Esophagus squamous epithelium (tissue), 5 donors: ENCODE measurements at regions not wholly inside any gene's neighbourhood (a gene's known extent, or its start where the extent isn't known, plus 50 kb on each side); places are given as distances from the start of the nearest gene placed in this dataset.

Source experiments
- DNase-seq: peaks from one replicate; lab custom pipeline; 2025; lab: John Stamatoyannopoulos, UW
- H3K27ac ChIP-seq, 4 donors: fragments of 200-600 bp; sonication (generic); one replicate each; pipeline ENCODE4 v1.5.1; 2016 to 2019; ENCODE audit warnings: mild to moderate bottlenecking in 1 of 4
- H3K27me3 ChIP-seq, 4 donors: fragments of 200-600 bp; sonication (generic); 1 replicate in 3 of 4; 2 replicates in 1 of 4; pipeline versions ENCODE4 v1.5.1 to v1.6.0; 2017 to 2021; ENCODE audit warnings: antibody characterized with exemption in 1 of 4
- H3K36me3 ChIP-seq, 3 donors: fragments of 200-600 bp; sonication (generic); one replicate each; pipeline ENCODE4 v1.5.1; 2016 to 2019
- H3K4me1 ChIP-seq, 3 donors: fragments of 200-600 bp; sonication (generic); one replicate each; pipeline ENCODE4 v1.5.1; 2017 to 2019
- H3K4me3 ChIP-seq, 4 donors: fragments of 200-600 bp; sonication (generic); 1 replicate in 3 of 4; 2 replicates in 1 of 4; pipeline ENCODE4 v1.5.1; 2016 to 2019; ENCODE audit warnings: mild to moderate bottlenecking in 2 of 4, moderate library complexity in 1 of 4
- H3K9me3 ChIP-seq, 3 donors: fragments of 200-600 bp; sonication (generic); one replicate each; pipeline ENCODE4 v1.5.1; 2016 to 2019
- POLR2A ChIP-seq, 4 donors: fragments of 450-650 bp; IDR thresholded peaks; one replicate each; pipeline ENCODE4 v1.6.1; 2017; ENCODE audit warnings: antibody characterized with exemption in 4 of 4, mild to moderate bottlenecking in 4 of 4, moderate library complexity in 3 of 4
- WGBS, 2 donors: methylation state at CpG; one replicate each; pipeline ENCODE4 v1.1.5; 2018; 5-methylcytosine and 5-hydroxymethylcytosine counted together
- intact Hi-C: fragments of 100-400 bp; cut with DNase I; formaldehyde crosslinking; loops from one replicate; pipeline ENCODE4 v1.15.0; 2022
- TF ChIP-seq, protein P1 (sequence below), 6 experiments: fragments of 450-650 bp in 4 of 6; fragments of 200-600 bp in 2 of 6; sonication (generic) in 2 of 6; IDR thresholded peaks; one replicate each; pipeline ENCODE4 v1.5.1; 2016 to 2019; ENCODE audit warnings: antibody characterized with exemption in 6 of 6, mild to moderate bottlenecking in 4 of 6, moderate library complexity in 4 of 6
- donor health status: DM: yes; HTN: yes; CAD: no.

DNA sequence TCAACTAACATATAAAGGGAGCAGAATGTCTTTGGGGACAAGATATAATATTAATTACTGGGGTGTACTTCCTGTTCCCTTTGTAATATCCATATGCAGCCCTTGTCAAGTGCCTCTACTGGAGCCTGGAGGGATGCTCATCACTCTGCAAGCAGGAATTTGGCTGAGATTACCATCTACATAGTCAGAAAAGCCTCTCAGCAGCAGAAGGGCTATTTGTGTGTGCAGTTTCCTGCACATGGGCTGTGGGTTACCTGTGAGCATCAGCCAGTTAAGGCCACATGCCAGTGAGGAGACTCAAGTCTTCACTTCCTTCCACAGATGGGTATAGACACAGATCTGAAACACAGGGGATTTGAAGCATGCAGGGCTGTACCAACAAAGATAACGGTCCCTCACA is 278.1 kb upstream of the PLSCR5 start:
- WGBS, 2 donors = 36 to 85% methylated on average over 1 of the region's 1 CpG
- intact Hi-C loops = no loop called here
- TF ChIP-seq, protein P1, sequence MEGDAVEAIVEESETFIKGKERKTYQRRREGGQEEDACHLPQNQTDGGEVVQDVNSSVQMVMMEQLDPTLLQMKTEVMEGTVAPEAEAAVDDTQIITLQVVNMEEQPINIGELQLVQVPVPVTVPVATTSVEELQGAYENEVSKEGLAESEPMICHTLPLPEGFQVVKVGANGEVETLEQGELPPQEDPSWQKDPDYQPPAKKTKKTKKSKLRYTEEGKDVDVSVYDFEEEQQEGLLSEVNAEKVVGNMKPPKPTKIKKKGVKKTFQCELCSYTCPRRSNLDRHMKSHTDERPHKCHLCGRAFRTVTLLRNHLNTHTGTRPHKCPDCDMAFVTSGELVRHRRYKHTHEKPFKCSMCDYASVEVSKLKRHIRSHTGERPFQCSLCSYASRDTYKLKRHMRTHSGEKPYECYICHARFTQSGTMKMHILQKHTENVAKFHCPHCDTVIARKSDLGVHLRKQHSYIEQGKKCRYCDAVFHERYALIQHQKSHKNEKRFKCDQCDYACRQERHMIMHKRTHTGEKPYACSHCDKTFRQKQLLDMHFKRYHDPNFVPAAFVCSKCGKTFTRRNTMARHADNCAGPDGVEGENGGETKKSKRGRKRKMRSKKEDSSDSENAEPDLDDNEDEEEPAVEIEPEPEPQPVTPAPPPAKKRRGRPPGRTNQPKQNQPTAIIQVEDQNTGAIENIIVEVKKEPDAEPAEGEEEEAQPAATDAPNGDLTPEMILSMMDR (IDR thresholded peaks at IDR 0.05) = no peak
- no peak for TF ChIP-seq POLR2A (IDR thresholded peaks at IDR 0.05)
- Histone ChIP-seq H3K36me3 (no peaks in the 10 kb centered on the region), H3K9me3 (no peaks in the 10 kb centered on the region), H3K4me1 (no peaks in the 10 kb centered on the region), H3K27ac (no peak overlapping the region), H3K4me3 (no peak overlapping the region), H3K27me3 (no peaks in the 10 kb centered on the region)
- no peak for DNase-seq

DNA sequence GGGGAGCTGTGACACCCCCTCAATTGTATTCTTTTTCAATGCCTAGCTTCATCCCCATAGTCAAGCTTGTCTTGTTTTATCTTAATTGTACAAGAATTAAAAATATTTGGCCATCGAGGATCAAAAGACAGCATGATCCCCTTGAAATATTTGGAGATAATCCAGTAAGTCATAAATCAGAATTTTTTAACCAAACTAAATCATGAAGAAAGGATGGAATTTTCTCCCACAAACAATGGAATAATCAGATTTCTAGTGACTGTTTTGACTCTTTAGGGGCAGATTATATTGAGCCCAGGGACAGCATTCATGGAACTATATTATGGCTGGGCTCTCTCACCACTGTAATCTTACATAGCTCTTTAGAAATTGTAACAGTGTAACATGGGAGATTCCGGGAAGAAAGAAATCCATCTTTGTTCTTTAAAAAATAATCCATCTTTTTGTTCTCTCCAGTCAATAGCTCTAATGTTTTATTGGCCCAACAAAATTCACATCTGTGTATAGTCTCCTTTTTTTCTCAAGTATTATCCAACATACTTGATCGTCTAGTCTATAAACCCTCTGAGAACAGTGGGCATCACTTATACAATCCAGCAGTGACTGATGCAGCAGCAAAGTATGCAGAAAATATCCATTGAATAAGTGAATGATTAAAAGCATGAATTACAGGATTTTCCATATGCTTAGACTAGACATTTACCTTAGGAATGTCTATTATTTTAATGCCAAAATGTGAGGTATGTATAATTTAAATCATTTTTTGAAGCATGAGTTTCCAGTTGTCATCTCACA is 277.0 kb upstream of the PLSCR5 start:
- H3K27me3 ChIP-seq = no peaks in the 10 kb centered on the region
- TF ChIP-seq, protein P1 (IDR thresholded peaks at IDR 0.05) = no peak
- DNase-seq = no peak
- H3K9me3 ChIP-seq = no peaks in the 10 kb centered on the region
- H3K4me3 ChIP-seq = no peak overlapping the region
- WGBS, 2 donors = 43 to 44% methylated on average over 3 of the region's 3 CpGs
- no peaks in the 10 kb centered on the region for H3K36me3 ChIP-seq
- intact Hi-C loops = no loop called here
- no peaks in the 10 kb centered on the region for H3K4me1 ChIP-seq
- H3K27ac ChIP-seq = no peak overlapping the region

DNA sequence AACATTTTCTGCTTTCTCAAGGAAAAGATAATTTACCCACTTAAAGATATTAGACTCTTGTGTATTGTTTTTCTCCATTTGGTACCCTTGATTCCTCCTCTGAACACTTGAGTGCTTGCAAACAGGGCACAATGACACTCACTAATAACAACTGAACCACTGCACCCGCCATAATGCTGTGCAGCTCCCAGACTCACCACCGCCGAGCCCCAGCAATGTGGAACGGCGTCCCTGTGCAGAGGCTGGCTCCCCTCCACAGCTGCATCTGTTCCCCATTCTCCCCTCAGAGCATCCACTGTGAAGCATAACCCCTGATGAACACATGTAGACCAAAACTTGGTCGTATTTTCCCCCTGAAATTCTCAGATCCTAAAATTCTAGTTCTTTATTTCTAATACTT is 276.2 kb upstream of the PLSCR5 start:
- H3K9me3 ChIP-seq = no peaks in the 10 kb centered on the region
- no peak for TF ChIP-seq POLR2A (IDR thresholded peaks at IDR 0.05)
- TF ChIP-seq, protein P1 (IDR thresholded peaks at IDR 0.05) = no peak
- H3K4me3 ChIP-seq = no peak overlapping the region
- H3K27me3 ChIP-seq = no peaks in the 10 kb centered on the region
- WGBS, 2 donors = 72 to 79% methylated on average over 6 of the region's 6 CpGs
- no peaks in the 10 kb centered on the region for H3K4me1 ChIP-seq
- intact Hi-C loops = no loop called here
- H3K36me3 ChIP-seq = no peaks in the 10 kb centered on the region
- no peak overlapping the region for H3K27ac ChIP-seq
- no peak for DNase-seq

DNA sequence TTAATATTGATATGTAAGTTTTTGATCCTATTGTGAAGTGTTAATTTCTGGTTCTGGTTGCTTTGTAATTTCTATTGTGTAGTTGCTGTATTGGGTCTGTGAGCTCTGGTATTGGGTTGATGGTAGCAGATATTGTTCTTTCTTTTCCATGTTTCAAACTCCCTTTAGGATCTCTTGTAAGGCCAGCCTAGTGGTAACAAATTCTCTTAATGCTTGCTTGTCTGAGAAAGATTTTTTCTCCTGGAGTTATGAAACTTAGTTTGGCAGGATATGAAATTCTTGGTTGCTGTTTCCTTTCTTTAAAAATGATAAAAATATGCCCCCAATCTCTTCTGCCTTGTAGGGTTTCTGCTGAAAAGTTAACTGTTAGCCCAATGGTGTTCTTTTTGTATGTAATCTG is 268.6 kb upstream of the PLSCR5 start:
- TF ChIP-seq POLR2A (IDR thresholded peaks at IDR 0.05) = no peak
- TF ChIP-seq, protein P1 (IDR thresholded peaks at IDR 0.05) = no peak
- intact Hi-C loops = no loop called here
- Histone ChIP-seq H3K9me3 (peaks cover 0 to 28% (median 8%) of the 10 kb centered on the region in 3 donors), H3K4me1 (no peaks in the 10 kb centered on the region), H3K4me3 (no peak overlapping the region), H3K36me3 (no peaks in the 10 kb centered on the region), H3K27ac (no peak overlapping the region), H3K27me3 (no peaks in the 10 kb centered on the region)
- DNase-seq = no peak

DNA sequence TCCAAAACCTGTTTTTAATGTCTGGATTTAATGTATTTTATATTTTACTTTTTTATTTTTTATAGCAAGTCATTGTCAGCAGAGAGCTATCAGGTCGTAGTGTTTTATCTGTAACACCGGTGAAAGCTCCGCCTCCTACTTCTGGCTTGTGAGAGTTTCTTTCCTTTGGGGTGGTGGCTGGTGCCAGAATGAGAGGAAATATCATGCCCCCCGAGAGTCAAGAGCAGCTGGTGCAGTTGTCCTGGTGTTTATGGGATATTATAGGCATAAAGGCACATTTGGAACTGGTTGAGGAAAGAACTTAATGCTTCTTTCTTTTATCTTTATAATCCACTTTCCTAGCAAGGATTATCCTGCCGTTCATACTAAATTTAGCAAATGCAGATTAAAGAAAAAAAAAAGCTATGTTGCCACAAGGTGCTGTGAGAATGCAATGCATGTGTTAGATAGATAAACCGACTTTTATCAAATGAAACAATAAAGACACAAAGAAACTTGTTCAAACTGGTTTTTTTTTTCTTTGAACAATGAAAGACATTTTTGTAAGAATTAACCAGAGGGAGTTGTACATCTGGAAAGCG is 260.1 kb upstream of the PLSCR5 start:
- Histone ChIP-seq H3K9me3 (no peaks in the 10 kb centered on the region), H3K36me3 (no peaks in the 10 kb centered on the region), H3K4me3 (no peak overlapping the region), H3K27ac (no peak overlapping the region), H3K4me1 (no peaks in the 10 kb centered on the region), H3K27me3 (no peaks in the 10 kb centered on the region)
- TF ChIP-seq POLR2A (IDR thresholded peaks at IDR 0.05) = no peak
- TF ChIP-seq, protein P1 (IDR thresholded peaks at IDR 0.05) = no peak
- WGBS, 2 donors = 33 to 36% methylated on average over 7 of the region's 7 CpGs
- intact Hi-C loops = no loop called here
- no peak for DNase-seq
